Left lobe of liver (tissue), 2 donors: ENCODE measurements at regions not wholly inside any gene's neighbourhood (a gene's known extent, or its start where the extent isn't known, plus 50 kb on each side); places are given as distances from the start of the nearest gene placed in this dataset.

ENCODE experiments used
- ATAC-seq: fragments of 200-7000 bp; cut with Tn5 transposase; one replicate; pipeline ENCODE4 v1.9.1; 2020; ENCODE audit warnings: mild to moderate bottlenecking, moderate library complexity
- DNase-seq: peaks from one replicate; pipeline ENCODE4 v3.0.0-alpha.2; 2020; ENCODE audit warnings: low spot score
- donor health status: DM: no; HTN: no; CAD: no; lungs with moderate emphysema.
- donor health status: DM: no; HTN: yes; CAD: no.

GRCh38 chr13:72536714-72537394 lies 190.6 kb downstream of the MZT1 start:
- ATAC-seq, result peak; percentile 86

DNA sequence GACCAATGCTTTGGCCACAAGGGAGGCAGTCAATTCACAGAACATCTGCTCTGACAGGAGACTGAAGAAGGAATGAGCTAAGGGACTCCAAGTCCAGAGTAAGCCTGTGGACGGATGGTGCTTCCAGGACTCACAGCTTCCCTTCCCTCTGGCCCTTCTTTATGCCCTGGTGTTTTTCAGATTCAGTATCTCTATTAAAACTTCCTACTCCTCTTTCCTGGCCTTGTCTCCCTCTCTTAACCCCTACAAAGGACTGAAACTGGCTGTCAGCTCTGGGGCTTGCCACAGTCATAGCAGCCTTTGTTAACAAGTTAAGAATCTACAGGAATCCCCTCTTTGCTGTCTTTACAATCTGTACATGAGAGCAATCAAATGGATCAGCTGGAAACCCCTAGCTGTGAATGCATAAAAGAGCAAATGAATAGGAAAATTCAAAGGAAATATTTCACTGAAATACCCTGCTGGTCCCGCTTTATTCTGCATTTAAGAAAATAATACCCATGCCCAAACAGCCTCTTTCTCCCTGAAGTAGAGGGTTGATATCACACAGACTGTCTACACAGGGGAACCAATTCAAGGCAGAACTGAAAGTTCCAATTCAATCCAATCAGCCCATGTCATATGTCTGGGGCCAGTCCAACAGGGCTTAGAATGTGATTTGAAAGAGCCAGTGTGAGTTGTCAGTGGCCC lies 192.3 kb downstream of the MZT1 start:
- DNase-seq (no peak), ATAC-seq (no peak)

More at GRCh38 chr13:72536714-72537394, 190.6 kb downstream of the MZT1 start:
- DNase-seq, result peak; percentile 47

DNA sequence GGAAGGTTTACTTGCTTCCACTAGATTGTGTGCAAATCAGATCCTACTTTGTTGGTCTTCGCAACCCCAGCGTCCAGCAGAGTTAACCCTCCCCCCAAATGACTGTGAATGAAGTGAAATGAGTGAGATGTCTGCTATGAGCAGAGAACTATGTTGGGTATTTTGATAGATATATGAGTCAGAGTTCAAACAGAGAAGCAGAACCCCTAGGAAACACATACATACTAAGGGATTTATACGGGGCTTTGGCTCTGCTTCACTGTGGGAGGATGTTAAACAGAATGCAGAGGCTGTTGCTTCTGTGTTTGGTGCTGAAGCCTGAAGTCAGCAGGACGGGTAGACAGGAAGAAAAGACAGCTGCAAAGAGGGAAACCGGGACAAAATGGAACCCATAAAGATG lies 197.0 kb downstream of the MZT1 start:
- ATAC-seq (no peak), DNase-seq (no peak)

DNA sequence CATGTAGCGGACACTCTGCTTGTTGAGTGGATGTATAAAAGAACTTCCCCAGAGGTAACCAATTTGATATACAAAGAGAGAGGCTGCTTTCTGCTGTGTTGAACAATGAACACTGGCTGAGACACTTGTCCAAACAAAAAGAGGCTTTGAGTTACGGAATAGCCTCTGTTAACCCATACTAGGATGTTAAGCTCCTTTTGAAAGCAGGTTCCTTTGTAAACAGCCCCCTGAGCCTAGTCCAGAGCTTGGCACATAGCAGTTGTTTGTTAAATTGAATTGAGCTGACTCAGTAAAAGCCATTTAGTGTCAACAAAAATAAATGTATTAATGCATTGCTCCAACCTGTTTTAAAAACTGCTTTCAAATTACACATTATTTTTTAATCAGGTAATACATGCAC lies 200.1 kb downstream of the MZT1 start:
- ATAC-seq (no peak), DNase-seq (no peak)

DNA sequence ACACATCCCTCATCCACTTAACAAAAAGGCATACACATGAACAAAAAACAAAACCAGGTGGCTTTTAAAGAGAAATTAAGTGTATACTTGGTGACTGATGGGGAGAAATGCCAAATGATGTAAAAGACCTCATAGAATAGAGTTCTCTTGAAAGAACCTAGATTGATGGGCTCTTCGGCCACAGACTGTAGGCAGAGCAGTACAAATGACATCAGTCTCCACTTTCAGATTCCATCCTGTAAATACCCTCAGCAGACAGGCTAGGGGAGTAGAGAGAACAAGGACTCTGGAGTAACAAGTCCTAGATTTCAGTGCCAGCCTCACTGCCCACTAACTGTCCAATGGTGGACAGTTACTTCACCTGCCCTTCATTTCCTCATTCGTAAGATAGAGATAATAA lies 203.8 kb downstream of the MZT1 start:
- ATAC-seq (no peak), DNase-seq (no peak)

GRCh38 chr13:72523049-72523448 lies 204.4 kb downstream of the MZT1 start:
- no peak for ATAC-seq
- no peak for DNase-seq

DNA sequence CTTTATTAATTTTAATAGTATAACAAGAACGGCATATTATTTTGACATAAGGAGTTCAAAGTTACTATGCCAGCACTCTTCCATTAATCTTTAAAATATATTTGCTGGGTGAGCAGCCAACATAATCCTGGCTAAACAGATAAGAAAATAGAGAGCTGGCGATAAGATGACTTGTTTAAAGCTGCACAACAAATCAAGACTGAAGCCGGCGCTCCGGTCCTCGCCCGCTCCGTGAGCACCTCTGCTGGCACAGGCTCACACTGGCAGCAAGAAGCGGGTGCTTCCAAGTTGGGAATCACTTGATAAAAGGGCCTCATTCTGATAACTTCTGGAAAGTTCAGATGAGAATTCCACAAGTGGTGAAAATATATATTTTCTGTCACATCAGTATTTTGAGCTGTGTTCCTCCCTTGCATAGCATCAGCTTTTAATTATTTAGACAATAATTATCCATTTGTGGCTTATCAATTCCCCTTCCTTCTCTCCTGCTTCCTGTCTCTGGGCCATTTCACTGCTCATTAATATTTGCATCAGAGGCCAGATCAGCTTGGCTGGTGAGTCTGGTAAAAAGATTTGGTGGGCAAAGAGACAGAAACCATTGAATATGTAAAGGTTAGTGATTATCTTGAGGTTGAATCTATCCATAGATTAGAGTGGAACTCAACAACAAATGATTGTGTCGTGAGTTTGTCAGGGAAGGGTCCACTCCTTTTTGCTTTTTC lies 205.3 kb downstream of the MZT1 start:
- no peak for DNase-seq
- ATAC-seq, result no peak

- ATAC-seq, result no peak
- no peak for DNase-seq
Measured at GRCh38 chr13:72514146-72514545, 213.3 kb downstream of the MZT1 start.

GRCh38 chr13:72508392-72508791 lies 219.0 kb downstream of the MZT1 start:
- DNase-seq (no peak), ATAC-seq (no peak)

GRCh38 chr13:72507416-72508199 lies 219.8 kb downstream of the MZT1 start:
- no peak for DNase-seq
- peak; percentile 84 for ATAC-seq

GRCh38 chr13:72506706-72507105 lies 220.7 kb downstream of the MZT1 start:
- peak; percentile 77 for ATAC-seq

GRCh38 chr13:72505376-72505775 lies 222.1 kb downstream of the MZT1 start:
- DNase-seq (no peak), ATAC-seq (no peak)

More at GRCh38 chr13:72506706-72507105, 220.7 kb downstream of the MZT1 start:
- no peak for DNase-seq

GRCh38 chr13:72504131-72504841 lies 223.1 kb downstream of the MZT1 start:
- ATAC-seq (no peak), DNase-seq (no peak)

- DNase-seq (no peak), ATAC-seq (no peak)
Measured at GRCh38 chr13:72500851-72501250, 226.6 kb downstream of the MZT1 start.

DNA sequence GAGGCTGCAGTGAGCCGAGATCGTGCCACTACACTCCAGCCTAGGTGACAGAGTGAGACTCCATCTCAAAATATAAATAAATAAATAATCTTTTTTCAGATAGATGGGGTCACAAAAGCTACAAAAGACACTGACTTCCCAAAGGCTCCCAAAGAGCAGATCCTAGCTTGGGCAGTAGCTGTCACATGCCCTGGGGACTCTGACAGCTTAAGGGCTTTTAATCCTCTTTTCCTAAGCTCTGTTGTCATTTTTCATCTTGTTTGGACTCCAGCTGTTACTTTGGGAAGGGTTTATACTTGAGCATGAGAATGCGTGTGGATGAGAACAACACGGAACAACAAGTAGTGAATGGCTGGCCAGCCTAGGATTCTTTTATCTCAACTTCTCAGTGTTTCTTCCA lies 231.7 kb downstream of the MZT1 start:
- no peak for ATAC-seq
- DNase-seq, result no peak

DNA sequence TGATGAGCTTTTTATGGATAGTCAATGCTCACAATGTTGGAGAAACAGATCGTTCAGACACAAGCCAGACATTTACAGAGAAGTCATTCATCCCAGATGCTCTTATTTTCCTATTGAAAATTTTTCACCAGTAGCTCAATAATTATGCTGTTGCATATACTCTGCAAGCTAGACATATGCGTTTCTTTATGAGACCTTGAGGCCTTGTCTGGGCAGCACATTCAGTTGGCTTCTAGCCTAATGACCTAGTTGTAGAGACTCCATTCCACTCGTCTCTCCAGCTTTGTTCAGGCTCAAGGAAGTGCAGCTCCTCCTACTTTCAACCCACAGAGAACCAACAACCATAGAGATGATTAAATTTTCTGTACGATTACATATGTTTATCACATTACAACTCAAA lies 237.7 kb downstream of the MZT1 start:
- no peak for ATAC-seq
- DNase-seq, result no peak

GRCh38 chr13:72473321-72473720 lies 254.1 kb downstream of the MZT1 start:
- DNase-seq (no peak), ATAC-seq (no peak)

DNA sequence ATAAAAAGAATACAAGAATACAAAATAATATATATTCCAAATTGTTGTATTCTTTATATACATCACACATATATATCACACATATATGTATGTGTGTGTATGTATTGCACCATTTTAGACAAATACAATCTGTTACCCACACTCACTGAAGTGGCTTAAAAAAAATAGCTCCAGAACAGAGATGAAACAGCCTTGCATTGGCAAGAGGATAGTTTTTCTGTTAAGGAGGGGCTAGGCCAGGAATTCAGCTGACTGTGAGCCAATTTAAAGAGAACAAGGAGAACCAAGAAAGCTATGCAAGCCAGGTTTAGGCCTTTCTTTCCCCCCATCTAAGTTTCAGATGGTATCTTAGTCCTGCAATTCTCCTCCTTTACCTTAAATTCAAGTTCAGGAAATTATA lies 257.5 kb downstream of the MZT1 start:
- ATAC-seq, result no peak
- DNase-seq, result no peak

GRCh38 chr13:72463561-72463960 lies 263.9 kb downstream of the MZT1 start:
- no peak for DNase-seq
- peak; percentile 60 for ATAC-seq

GRCh38 chr13:72462726-72463125 lies 264.7 kb downstream of the MZT1 start:
- DNase-seq (no peak), ATAC-seq (peak; percentile 66)

DNA sequence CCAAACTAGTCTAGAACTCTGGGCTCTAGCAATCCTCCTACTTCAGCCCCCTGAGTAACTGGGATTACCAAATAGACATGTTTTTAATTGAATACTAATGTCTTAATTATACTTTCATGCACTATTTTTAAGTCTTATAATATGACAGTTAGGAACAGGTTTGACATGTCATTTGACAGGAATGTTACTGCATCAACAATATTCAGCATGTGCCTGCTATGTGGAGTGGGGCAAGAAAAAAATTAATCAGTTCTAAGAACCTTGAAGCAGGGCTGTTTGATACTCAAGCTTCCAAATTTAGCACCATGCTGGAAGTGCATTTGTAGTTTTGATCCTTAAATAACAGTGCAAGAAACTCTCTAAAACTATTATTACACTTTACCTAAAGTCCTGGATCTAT lies 265.3 kb downstream of the MZT1 start:
- DNase-seq (no peak), ATAC-seq (no peak)
